PFSK-1 (cell line): ENCODE measurements at regions not wholly inside any gene's neighbourhood (a gene's known extent, or its start where the extent isn't known, plus 50 kb on each side); places are given as distances from the start of the nearest gene placed in this dataset.

Experiments used
- REST ChIP-seq, 2 experiments: IDR thresholded peaks; 2 replicates each; pipeline versions ENCODE4 v1.6.1 to v1.8.0; 2011 to 2012; ENCODE audit warnings: low read depth in 2 of 2, low read length in 2 of 2, control low read depth in 1 of 2, inconsistent platforms in 1 of 2, mild to moderate bottlenecking in 1 of 2, moderate library complexity in 1 of 2; ENCODE audit not compliant: insufficient read depth in 1 of 2
- TAF1 ChIP-seq: IDR thresholded peaks from 2 replicates; pipeline ENCODE4 v1.6.1; 2012; ENCODE audit warnings: low read length, control low read depth, borderline replicate concordance; ENCODE audit not compliant: insufficient read depth

GRCh38 chr2:129710670-129711495 lies 268.6 kb upstream of the RAB6C start:
- no peak for TF ChIP-seq REST (IDR thresholded peaks at IDR 0.05; ENCODE audit: insufficient read depth in 1 of 2, low read depth in 2 of 2, low read length in 2 of 2)
- TF ChIP-seq TAF1: no peak
